HEK293T (cell line): ENCODE measurements at regions not wholly inside any gene's neighbourhood (a gene's known extent, or its start where the extent isn't known, plus 50 kb on each side); places are given as distances from the start of the nearest gene placed in this dataset.

Experiments
- CTCF ChIA-PET: fragments of 350-600 bp; formaldehyde crosslinking; extraction: SDS; loops from one replicate; lab custom pipeline; 2021; ENCODE audit warnings: antibody characterized with exemption, inconsistent platforms; lab: Yijun Ruan, JAX
- POLR2A ChIA-PET: fragments of 350-600 bp; formaldehyde crosslinking; extraction: SDS; loops from one replicate; lab custom pipeline; 2020; ENCODE audit warnings: antibody characterized with exemption, inconsistent platforms; lab: Yijun Ruan, JAX
- DNase-seq: peaks from one replicate; pipeline ENCODE4 v3.0.0; 2012; ENCODE audit warnings: mixed read lengths; ENCODE audit errors: extremely low spot score
- ARNT ChIP-seq: fragments of 450-650 bp; IDR thresholded peaks from 2 replicates; pipeline ENCODE4 v1.6.1; 2017; ENCODE audit warnings: mild to moderate bottlenecking
- BHLHE40 ChIP-seq: fragments of 450-650 bp; IDR thresholded peaks from 2 replicates; pipeline ENCODE4 v1.6.1; 2016; ENCODE audit warnings: mild to moderate bottlenecking, moderate library complexity, borderline replicate concordance
- CTBP1 ChIP-seq: fragments of 450-650 bp; IDR thresholded peaks from 2 replicates; pipeline ENCODE4 v1.6.1; 2016; ENCODE audit warnings: borderline replicate concordance
- ELF4 ChIP-seq: fragments of 450-650 bp; IDR thresholded peaks from 2 replicates; pipeline ENCODE4 v1.6.1; 2017; ENCODE audit warnings: antibody characterized with exemption
- FOXA1 ChIP-seq: fragments of 450-650 bp; IDR thresholded peaks from 2 replicates; pipeline ENCODE4 v1.6.1; 2016; ENCODE audit warnings: mild to moderate bottlenecking
- FOXK2 ChIP-seq: fragments of 450-650 bp; IDR thresholded peaks from 2 replicates; pipeline ENCODE4 v1.6.1; 2016; ENCODE audit warnings: mild to moderate bottlenecking
- FOXM1 ChIP-seq: fragments of 450-650 bp; IDR thresholded peaks from 2 replicates; pipeline ENCODE4 v1.6.1; 2017; ENCODE audit warnings: mild to moderate bottlenecking, borderline replicate concordance
- HDGF ChIP-seq: fragments of 450-650 bp; IDR thresholded peaks from 2 replicates; pipeline ENCODE4 v1.6.1; 2017; ENCODE audit warnings: antibody characterized with exemption, borderline replicate concordance
- L3MBTL2 ChIP-seq: fragments of 450-650 bp; conservative IDR thresholded peaks from 2 replicates; pipeline ENCODE4 v1.6.1; 2016; ENCODE audit warnings: mild to moderate bottlenecking
- LEF1 ChIP-seq: fragments of 450-650 bp; IDR thresholded peaks from 2 replicates; pipeline ENCODE4 v1.6.1; 2017; ENCODE audit warnings: mild to moderate bottlenecking, borderline replicate concordance
- NFRKB ChIP-seq: fragments of 450-650 bp; IDR thresholded peaks from 2 replicates; pipeline ENCODE4 v1.6.1; 2016; ENCODE audit warnings: mild to moderate bottlenecking, moderate library complexity
- SP1 ChIP-seq: fragments of 450-650 bp; IDR thresholded peaks from 2 replicates; pipeline ENCODE4 v1.6.1; 2017
- SUZ12 ChIP-seq: fragments of 450-650 bp; IDR thresholded peaks from 2 replicates; pipeline ENCODE4 v1.6.1; 2016; ENCODE audit warnings: mild to moderate bottlenecking
- TARDBP ChIP-seq: fragments of 450-650 bp; IDR thresholded peaks from 2 replicates; pipeline ENCODE4 v1.6.1; 2016
- ZNF384 ChIP-seq: fragments of 450-650 bp; IDR thresholded peaks from 2 replicates; pipeline ENCODE4 v1.6.1; 2016
- TF ChIP-seq, protein P1 (sequence below): fragments of 450-650 bp; IDR thresholded peaks from 2 replicates; pipeline ENCODE4 v1.6.1; 2016

DNA sequence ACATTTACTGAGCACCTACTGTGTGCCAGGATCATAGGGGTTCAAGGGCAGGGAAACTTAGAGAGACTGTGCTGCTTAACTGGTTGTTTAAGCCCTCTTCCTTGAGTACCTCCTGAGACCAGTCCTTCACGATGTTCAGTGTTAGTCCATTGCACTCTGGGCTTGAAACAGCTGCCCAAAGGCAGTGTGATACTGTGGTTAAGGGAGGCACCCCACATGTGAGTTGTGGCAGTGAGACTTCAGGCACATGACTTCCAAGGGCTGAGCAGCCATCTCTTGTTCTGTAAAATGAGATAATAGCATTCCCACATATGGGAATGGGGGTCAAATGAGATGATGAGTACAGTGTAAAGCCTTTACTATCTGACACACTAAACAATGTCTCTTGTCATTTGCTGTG, 75.1 kb downstream of the LINGO1 start:
- CTCF ChIA-PET, result interaction anchor here (0.5 to 1.5 kb wide), 2 partner anchors 14 to 33 kb away, joined by 3 to 4 read pairs; no protein-coding TSS in a partner anchor
- POLR2A ChIA-PET, result no interaction called here
- DNase-seq, result no peak
- TF ChIP-seq ARNT (no peak), LEF1 (no peak), L3MBTL2 (no peak), SP1 (no peak), FOXK2 (no peak), ELF4 (no peak)

DNA sequence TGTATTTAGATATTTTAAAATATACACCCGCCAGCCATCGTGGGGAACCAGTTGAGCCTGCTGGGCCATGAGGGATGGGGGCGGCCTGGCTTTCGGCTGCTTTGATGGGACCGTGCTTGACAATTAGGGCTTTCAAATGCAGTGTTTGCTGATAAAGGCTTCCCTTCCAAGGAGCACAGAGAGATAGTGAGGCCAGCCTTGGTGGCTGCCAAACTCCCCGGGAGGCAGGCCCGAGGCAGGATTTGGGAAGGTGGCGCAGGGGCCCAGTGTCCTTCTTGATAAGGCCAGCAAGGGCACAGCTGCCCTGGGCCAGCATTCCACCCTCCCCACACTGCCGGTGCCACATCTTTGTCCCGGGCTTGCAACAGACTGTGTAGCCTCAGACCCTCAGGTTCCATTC, 75.6 kb downstream of the LINGO1 start:
- TF ChIP-seq HDGF (no peak), FOXA1 (no peak), ELF4 (no peak), LEF1 (no peak), CTBP1 (no peak), ARNT (no peak), FOXK2 (no peak), ZNF384 (no peak)
- TF ChIP-seq, protein P1, sequence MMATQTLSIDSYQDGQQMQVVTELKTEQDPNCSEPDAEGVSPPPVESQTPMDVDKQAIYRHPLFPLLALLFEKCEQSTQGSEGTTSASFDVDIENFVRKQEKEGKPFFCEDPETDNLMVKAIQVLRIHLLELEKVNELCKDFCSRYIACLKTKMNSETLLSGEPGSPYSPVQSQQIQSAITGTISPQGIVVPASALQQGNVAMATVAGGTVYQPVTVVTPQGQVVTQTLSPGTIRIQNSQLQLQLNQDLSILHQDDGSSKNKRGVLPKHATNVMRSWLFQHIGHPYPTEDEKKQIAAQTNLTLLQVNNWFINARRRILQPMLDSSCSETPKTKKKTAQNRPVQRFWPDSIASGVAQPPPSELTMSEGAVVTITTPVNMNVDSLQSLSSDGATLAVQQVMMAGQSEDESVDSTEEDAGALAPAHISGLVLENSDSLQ, result no peak
- POLR2A ChIA-PET, result no interaction called here
- CTCF ChIA-PET, result interaction anchor here (1.5 kb wide), 1 partner anchor 14 kb away, joined by 4 read pairs; no protein-coding TSS in a partner anchor
- no peak for DNase-seq

DNA sequence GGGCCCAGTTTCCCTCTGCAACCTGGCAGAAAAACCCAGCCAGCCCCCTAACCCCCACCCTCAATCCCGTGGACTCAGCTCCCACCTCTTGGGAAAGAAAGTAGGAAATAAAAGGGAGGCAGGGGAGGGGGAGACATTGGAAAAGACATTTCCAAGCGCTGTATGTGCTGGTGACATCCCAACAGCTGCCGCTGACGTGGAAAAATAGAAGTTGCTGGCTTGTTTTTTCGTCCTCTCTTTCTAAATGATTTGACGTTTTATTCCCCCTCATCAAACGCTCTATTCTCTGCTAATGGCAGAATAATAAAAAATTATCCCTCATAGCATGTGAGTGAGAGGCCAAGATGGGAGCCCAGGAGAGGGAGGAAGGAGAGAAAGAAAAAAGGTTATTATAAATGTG, 76.1 kb downstream of the LINGO1 start:
- DNase-seq, result no peak
- ChIA-PET POLR2A (no interaction called here), CTCF (interaction anchor here (0.7 kb wide), 1 partner anchor 556 kb away, joined by 3 read pairs; no protein-coding TSS in a partner anchor)
- no peak for TF ChIP-seq NFRKB
- no peak for TF ChIP-seq SP1
- TF ChIP-seq CTBP1, result no peak
- no peak for TF ChIP-seq HDGF

DNA sequence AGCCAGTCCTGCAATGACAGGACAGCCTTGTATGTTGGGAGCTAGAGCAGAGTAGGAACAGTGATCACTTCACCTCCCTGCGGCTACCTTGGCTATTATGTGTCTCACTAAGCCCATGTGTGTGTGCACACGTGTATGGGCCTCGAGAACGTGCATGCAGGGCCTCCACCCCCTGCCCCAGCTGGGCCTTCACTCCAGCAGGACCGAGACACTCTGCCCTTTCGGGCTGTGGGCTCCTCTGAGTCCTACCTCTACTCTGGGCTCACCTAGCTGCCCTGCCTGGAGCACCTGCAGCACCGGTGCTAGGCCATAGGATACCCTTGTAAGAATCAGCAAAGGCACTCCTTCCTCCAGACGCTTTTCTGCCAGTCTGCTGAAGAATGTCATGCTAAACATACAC, 77.5 kb downstream of the LINGO1 start:
- CTCF ChIA-PET, result no interaction called here
- DNase-seq, result no peak
- POLR2A ChIA-PET, result no interaction called here
- TF ChIP-seq TARDBP, result no peak
- no peak for TF ChIP-seq LEF1
- no peak for TF ChIP-seq ELF4
- TF ChIP-seq, protein P1, result no peak
- no peak for TF ChIP-seq L3MBTL2
- no peak for TF ChIP-seq CTBP1
- no peak for TF ChIP-seq ZNF384
- no peak for TF ChIP-seq FOXM1
- no peak for TF ChIP-seq SUZ12
- TF ChIP-seq BHLHE40, result no peak
- TF ChIP-seq FOXK2, result no peak
- TF ChIP-seq SP1, result no peak
- no peak for TF ChIP-seq FOXA1
- no peak for TF ChIP-seq HDGF
- TF ChIP-seq NFRKB, result no peak
- no peak for TF ChIP-seq ARNT

DNA sequence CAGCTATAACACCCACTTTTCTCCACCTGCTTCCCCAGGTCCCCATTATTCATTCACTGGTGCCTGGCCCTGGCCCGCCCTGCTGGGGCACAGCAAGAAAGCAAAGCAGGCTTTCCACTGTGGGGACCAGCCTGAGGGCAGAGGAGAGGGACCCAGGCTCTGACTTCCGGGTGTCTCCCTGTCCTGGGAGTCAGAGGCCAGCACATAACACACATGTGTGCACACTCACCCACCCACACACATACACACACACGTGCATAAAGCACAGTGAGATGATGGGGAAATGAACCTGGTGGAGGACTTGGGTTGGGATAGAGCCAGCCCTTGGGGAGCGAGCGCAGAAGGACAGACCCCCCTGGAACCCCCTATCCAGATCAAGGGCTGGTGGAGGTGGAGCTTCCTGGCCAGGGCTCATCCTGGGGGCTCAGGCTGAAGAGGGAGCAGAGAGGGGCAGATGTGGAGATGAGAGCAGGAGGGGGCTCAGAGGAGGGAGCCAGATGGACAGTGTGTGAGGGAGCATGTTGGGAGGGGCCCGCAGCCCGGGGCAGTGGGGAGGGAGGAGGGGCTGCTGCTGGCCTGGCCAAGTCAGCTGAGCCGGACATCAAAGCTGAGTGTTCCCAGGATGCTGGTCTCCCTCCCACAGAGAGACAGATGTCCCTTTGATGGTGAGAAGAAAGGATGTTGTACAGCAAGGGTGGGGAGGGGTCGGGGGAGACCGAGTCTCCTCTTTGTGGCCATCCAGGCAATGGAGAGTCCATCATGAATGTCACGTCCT, 78.2 kb downstream of the LINGO1 start:
- POLR2A ChIA-PET, result no interaction called here
- no peak for TF ChIP-seq NFRKB
- TF ChIP-seq, protein P1, result no peak
- TF ChIP-seq BHLHE40, result no peak
- no peak for TF ChIP-seq SUZ12
- TF ChIP-seq ARNT, result no peak
- TF ChIP-seq HDGF, result no peak
- no peak for TF ChIP-seq CTBP1
- no peak for TF ChIP-seq SP1
- no peak for TF ChIP-seq ZNF384
- TF ChIP-seq L3MBTL2, result no peak
- TF ChIP-seq FOXA1, result no peak
- no peak for TF ChIP-seq ELF4
- no peak for TF ChIP-seq FOXM1
- no peak for TF ChIP-seq LEF1
- TF ChIP-seq FOXK2, result no peak
- no peak for TF ChIP-seq TARDBP
- no peak for DNase-seq
- CTCF ChIA-PET, result no interaction called here

DNA sequence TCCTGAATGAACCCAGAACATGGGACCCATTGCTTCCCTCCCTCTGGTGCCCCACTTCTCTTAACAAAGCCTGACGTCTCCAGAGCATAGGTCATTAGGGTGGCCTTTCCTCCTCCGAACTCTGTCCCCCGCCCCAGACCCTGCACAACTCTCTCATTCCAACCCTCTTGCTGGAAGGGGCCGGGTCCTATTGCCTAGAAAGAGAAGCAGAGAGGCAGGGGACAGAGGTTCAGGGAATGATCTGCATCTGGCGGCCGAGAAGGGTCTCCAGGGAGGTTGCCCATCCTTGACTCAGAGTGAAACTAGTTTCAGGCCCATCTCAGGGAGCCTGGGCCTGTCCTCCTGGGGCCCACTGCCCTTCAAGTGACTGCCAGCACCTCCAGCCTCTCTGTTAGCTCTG, 79.0 kb downstream of the LINGO1 start:
- POLR2A ChIA-PET, result no interaction called here
- TF ChIP-seq SP1, result no peak
- TF ChIP-seq ARNT, result no peak
- TF ChIP-seq FOXA1, result no peak
- no peak for TF ChIP-seq BHLHE40
- TF ChIP-seq HDGF, result no peak
- no peak for TF ChIP-seq NFRKB
- TF ChIP-seq TARDBP, result no peak
- TF ChIP-seq, protein P1, result no peak
- TF ChIP-seq FOXK2, result no peak
- TF ChIP-seq ELF4, result no peak
- no peak for TF ChIP-seq FOXM1
- TF ChIP-seq ZNF384, result no peak
- TF ChIP-seq LEF1, result no peak
- TF ChIP-seq CTBP1, result no peak
- TF ChIP-seq L3MBTL2, result no peak
- no peak for TF ChIP-seq SUZ12
- CTCF ChIA-PET, result no interaction called here
- DNase-seq, result no peak
